ENCODE measurements at regions not wholly inside any gene's neighbourhood (a gene's known extent, or its start where the extent isn't known, plus 50 kb on each side); places are given as distances from the start of the nearest gene placed in this dataset.

- no peak for DNase-seq (ENCODE audit: low read depth)
- H3K4me3 ChIP-seq (ENCODE audit: control insufficient read depth, low read depth, low read length) = no peak overlapping the region
- no peak for TF ChIP-seq CTCF (IDR thresholded peaks at IDR 0.05; ENCODE audit: control insufficient read depth, insufficient read depth, low read depth, low read length, missing control alignments)
Measured at GRCh38 chr2:173613386-173613785, 258.7 kb downstream of the CDCA7 start.

- DNase-seq (ENCODE audit: low read depth) = no peak
- TF ChIP-seq CTCF (IDR thresholded peaks at IDR 0.05; ENCODE audit: control insufficient read depth, insufficient read depth, low read depth, low read length, missing control alignments) = no peak
- H3K4me3 ChIP-seq (ENCODE audit: control insufficient read depth, low read depth, low read length) = no peak overlapping the region
Measured at GRCh38 chr2:173614265-173614930, 259.7 kb downstream of the CDCA7 start.

- TF ChIP-seq CTCF (IDR thresholded peaks at IDR 0.05; ENCODE audit: control insufficient read depth, insufficient read depth, low read depth, low read length, missing control alignments) = no peak
- DNase-seq (ENCODE audit: low read depth) = no peak
- H3K4me3 ChIP-seq (ENCODE audit: control insufficient read depth, low read depth, low read length) = no peak overlapping the region
Measured at GRCh38 chr2:173623438-173624319, 269.0 kb downstream of the CDCA7 start.

GRCh38 chr2:173625315-173625714, 270.6 kb downstream of the CDCA7 start:
- no peak for TF ChIP-seq CTCF (IDR thresholded peaks at IDR 0.05; ENCODE audit: control insufficient read depth, insufficient read depth, low read depth, low read length, missing control alignments)
- no peak overlapping the region for H3K4me3 ChIP-seq (ENCODE audit: control insufficient read depth, low read depth, low read length)
- no peak for DNase-seq (ENCODE audit: low read depth)

GRCh38 chr2:173629076-173629475, 274.4 kb downstream of the CDCA7 start:
- no peak for TF ChIP-seq CTCF (IDR thresholded peaks at IDR 0.05; ENCODE audit: control insufficient read depth, insufficient read depth, low read depth, low read length, missing control alignments)
- no peak for DNase-seq (ENCODE audit: low read depth)
- H3K4me3 ChIP-seq (ENCODE audit: control insufficient read depth, low read depth, low read length) = no peak overlapping the region

GRCh38 chr2:173630425-173631126, 275.9 kb downstream of the CDCA7 start:
- no peak for TF ChIP-seq CTCF (IDR thresholded peaks at IDR 0.05; ENCODE audit: control insufficient read depth, insufficient read depth, low read depth, low read length, missing control alignments)
- DNase-seq (ENCODE audit: low read depth) = no peak
- H3K4me3 ChIP-seq (ENCODE audit: control insufficient read depth, low read depth, low read length) = no peak overlapping the region

Data from AG09309 (cell line).